GM18499 (cell line): ENCODE measurements at regions not wholly inside any gene's neighbourhood (a gene's known extent, or its start where the extent isn't known, plus 50 kb on each side); places are given as distances from the start of the nearest gene placed in this dataset.

Experiments used
- ATAC-seq: cut with Tn5 transposase; IDR thresholded peaks from one replicate; pipeline ENCODE4 v1.9.1; 2021; ENCODE audit warnings: moderate number of reproducible peaks; ENCODE audit not compliant: insufficient read depth, unreplicated experiment

DNA sequence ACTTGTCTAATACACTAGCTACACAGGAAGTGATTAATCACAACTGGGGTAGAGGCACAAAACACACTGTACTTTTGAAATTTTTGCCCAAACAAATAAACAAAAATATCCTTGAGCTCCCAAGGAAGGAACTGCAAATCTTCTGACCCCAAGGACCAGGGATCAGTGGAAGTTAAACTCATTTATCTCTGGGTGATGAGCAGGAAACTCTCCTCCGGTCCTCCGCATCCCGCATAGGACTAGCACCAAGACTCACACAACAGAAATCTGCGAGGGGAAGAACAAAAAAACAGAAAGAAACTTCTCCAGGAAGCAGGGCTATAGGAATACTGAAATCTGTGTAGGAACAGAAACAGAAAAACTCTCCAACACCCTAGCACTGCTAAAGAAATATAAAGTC lies 650.3 kb downstream of the DCDC2C start:
- ATAC-seq = no peak

DNA sequence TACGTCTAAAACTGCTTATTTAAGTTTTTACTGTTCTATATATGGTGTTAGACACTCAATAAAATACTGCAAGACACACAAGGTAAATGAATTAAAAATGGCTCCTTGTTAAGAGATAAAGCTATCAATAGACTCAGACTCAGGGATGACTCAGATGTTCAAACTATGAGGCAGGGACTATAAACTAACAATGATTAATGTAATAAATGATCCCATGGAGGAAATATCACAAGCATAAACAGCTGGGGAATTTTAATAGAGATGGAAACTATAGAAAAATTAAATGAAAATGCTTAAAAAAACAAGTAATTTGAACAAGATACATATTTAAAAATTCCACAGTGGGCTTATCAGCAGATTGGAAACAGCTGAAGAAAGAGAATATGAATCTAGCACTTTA lies 650.8 kb downstream of the DCDC2C start:
- no peak for ATAC-seq

DNA sequence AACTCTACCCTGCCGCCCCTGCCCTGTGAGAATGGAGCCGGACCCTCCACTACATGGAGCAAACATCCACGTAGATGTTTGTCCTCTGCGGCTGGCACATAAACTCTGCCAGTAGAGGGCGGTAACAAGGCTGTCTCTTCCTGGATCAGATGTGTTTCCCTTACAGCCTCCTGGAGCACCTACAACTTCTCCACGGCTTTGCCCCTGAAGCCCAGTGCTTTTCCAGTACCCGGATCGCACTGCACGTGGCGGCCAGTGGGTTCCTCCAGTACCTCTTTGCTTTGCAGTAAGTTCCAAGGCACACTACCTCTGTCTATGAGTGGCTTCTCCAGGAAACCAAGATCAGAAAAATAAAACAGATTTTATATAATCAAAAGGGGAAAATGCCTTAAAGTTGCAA lies 651.3 kb downstream of the DCDC2C start:
- ATAC-seq = no peak

DNA sequence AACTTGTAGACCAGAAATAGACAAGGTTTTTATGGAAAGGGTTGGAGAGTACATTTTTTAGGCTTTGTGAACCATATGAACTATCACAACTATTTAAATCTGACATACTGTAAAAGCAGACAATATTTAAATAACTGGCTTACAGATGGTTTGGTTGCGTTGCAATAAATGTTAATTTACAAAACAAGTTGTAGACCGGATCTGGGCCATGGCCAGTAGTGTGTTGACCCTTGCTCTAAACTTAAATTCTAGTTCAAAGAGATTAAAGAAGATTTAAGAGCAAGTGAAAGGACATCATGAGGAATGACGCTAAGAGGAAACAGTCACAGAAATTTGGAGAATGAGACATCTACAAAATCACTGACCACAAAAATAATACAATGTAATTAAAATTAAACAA lies 652.7 kb downstream of the DCDC2C start:
- ATAC-seq = no peak

DNA sequence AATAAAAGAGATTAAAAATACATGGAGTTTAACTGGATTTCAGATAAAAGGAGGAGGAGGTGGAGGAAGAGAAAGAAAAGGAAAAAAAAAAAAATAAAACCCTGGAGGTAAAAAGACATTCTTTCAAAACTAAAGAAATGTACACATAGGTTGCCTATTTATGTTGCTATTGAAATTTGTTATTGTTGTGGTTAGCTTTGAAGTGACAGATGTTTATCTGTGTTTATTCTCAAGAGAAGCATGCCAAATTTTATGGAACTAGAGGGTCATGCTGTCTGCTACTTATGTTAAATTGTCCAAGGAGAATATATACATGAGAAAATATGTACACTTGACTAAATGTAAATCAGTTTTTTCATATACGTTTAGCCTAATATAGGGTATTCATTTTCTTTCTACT lies 653.2 kb downstream of the DCDC2C start:
- no peak for ATAC-seq

DNA sequence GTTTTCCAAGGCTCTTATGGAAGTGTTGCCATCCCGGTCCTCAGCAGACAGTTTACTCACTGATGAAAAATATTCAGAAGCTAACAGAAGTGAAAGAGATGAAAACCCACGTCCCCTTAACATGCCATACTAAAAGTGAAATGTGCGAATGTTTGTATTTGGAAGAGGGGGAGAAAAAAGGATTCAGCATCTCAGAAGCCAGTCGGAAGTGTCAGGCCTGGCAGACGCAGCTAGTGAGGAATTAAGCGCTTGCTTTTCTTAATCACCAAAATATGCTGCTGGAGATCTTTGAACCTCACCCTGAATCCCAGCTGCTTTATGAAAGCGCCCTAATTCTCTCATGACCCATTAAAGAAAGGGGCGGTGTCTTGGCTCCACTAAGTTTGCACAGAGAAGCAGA lies 653.7 kb downstream of the DCDC2C start:
- no peak for ATAC-seq

DNA sequence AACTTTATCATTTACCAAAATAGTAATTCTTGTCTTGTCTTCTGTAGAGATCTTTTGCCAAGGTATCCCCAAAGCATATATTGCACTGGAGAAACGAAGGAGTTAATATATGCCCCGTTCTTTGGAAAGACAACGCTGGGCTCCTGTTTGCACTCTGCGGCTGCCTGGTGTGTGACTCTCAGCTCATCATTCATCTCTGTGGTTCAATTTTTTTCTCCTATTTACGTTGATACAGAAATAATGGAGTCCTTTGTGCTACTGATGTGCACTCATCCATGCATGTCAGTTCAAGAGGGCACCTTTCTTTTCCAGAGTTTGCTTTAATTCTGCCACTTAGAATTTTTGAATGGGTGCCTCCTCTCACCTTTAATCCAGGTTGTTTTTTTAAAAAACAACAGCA lies 655.5 kb downstream of the DCDC2C start:
- no peak for ATAC-seq

DNA sequence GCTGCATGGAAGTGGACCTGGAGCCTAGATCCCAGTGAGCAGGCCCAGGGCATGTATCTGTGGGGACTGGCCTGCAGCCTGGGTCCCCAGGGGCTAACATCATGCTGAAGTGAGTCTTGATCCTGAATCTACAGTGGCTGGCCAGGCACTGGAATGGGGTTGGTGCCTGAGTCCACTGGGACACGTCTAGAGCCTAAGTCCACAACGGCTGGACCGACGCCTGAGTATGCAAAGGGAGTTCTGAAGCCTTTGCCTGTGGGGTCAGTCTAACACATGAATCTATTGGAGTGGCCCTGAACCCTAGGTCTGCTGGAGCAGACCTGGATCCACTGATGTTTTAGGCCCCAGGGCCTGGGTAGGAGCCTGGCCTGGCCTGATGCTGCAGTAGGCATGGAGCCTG lies 665.5 kb downstream of the DCDC2C start:
- ATAC-seq = no peak

DNA sequence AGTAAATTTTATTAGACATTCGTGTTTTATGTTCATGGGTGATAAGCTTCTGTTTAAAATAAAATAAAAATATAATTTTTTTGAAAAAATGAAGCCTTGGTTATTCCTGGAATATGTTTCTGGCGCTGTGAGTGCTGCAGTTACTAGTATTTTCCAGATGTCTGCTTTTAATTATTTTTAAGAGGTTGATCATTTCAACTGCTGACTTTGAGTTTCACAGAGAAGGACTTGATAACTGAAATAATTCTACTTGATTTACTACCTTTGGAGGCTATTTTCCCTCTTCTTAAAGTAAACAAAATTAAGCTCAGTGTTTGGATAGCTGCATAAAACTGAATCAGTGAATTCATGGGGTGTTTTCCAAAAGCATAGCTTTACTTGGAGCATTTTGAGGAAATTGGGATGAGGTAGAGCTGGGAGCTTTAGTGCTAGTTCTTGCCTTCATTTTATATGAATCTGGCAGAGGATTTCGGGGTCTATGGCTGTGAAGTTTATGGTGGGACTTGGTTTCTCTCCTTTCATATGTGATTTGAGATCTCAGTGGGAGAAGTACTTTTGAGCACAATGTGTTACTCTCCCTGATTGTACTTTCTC lies 666.5 kb downstream of the DCDC2C start:
- no peak for ATAC-seq

DNA sequence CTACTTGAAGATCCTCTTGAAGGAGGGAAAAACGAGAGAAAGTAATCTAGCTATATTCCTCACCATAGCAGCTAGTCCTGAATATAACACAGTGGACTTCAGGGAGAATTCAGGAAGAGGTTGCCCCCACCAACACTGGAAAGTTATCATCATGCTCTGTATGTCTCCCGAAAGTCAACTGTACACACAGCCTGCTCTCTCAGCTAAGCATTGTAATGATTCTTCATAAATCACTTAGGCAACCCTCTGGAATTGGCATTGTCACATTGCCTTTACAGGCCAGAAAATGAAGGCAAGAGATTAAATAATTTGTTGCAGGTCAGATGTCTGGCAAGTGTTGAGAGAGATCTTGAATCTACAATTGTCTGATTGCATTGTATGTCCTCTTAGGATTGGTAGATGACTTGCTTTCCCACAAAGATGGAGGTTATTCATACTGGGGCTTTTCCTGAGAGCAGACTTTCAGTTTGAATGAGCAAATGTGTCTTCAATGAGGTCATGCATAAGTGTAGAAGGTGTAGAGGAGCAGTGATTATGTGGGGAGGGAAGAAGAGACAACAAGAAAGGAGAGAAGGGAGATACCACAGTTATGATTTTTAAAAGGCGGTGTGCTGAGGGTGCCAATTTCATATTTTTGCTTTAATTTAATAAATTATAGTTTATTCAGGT lies 667.2 kb downstream of the DCDC2C start:
- ATAC-seq = no peak

DNA sequence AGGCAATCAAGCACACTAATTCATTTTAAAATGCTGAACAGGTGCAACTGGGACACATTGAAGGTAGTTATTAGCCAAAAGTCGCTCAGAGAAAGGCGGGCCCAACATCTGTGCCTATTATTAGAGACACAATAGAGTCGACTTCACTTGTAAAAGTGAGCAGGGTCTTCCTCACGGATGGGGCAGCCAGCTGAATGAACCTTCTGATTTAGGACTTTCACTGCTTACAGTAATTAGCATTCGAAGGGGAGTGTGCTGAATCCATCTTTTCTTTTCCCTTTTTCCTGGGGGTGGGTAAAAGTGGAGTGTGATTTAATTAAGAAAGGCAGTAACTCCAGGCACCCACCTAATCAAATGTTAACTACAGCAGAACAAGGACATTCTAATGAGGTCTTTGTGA lies 677.7 kb downstream of the DCDC2C start:
- ATAC-seq = no peak

DNA sequence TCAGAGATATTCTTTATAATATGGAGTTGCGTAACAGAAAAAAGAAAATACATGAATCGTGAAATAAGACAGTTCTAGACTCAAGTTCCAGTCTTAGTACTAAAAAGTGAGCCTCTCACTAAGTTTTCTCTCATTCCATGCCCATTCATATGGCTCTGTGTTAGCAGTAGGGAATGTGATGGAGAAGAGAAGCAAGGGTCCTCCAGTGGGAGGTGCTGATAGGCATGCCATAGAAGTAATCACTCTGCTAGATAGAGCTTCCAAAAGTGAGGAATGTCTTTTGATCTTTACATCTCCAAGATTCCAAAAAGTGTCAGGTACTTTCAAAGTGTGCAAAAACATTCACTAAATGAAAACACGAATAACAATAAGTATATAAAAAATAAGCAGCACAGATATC lies 678.4 kb downstream of the DCDC2C start:
- ATAC-seq = no peak

DNA sequence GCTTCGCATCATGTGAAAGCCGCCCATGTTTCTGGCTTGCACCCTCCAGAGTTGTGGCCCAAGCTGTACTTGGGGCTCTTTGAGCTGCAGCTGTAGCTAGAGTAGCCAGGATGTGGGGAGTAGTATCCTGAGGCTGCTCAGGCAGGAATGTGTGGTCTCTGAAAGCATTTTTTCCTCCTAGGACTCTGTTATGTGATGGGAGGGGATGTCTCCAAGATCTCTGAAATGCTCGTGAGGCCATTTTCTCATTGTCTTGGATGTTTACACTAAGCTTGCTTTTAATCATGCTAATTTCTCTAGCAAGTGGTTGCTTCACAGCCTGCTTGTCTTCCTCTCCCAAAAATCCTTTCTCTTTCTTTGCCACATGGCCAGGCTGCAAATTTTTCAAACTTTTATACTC lies 687.6 kb downstream of the DCDC2C start:
- ATAC-seq = no peak

DNA sequence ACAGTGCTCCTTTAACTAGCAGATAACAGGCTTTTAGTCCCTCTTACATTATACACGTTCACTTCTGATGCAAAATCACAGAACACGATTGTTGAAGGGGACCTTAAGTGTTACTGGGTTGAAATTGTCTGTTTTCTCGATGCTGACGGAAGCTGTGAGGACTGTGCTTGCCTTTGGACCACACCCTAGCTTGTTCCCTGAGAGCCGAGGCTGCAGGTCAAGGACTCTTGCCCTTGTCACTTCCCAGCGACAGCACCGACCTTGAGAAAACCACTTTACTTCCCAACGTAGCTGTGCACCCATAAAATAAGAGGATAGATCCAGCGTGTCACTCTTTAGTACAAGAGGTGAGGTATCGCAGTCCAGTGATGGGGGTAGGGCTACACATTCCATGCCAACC lies 701.0 kb downstream of the DCDC2C start:
- no peak for ATAC-seq

DNA sequence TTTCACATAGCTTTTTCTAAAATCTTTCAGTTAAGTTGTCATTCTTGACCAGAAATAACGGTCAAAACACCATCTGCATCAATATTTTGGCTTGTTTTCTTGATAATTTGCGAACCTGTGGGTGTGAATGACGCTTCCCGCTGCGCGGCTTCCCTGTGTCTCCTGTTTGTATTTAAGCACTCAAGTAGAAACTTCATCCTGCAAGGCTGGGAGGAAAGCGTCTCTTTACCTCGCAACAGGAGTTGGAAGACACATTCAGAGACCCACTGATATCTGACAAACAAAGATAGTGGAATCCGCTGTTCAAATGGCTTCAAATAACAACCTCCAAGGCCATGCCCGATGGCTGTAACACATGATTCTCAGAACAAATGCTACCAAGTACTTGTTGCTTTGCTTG lies 704.9 kb downstream of the DCDC2C start:
- ATAC-seq = no peak

DNA sequence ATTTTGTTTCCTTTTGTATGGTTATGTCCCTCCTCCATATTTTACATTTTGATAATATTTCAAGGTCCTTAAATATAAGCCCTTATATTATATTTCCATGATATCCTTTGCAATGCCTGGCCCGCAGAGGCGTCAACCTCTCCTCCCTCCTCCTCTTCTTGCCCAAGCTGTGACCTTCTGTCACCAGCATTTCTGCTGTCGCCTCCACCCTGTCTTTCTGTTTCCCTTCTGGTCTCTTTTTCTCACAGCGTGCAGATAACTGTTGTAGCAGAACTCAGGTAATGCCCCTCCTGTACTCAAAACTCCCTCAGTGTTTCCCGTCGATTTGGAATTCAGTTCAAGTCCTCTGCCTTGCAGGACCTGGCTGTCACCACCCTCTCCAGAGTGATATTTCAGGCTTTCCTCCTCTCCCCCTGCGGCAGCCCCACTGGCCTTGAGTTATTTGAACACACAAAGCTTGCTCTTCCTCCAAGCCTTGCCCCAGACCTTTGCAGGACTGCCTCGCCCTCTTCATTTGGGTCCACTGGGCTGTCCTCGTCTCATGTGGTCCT lies 709.3 kb downstream of the DCDC2C start:
- no peak for ATAC-seq

DNA sequence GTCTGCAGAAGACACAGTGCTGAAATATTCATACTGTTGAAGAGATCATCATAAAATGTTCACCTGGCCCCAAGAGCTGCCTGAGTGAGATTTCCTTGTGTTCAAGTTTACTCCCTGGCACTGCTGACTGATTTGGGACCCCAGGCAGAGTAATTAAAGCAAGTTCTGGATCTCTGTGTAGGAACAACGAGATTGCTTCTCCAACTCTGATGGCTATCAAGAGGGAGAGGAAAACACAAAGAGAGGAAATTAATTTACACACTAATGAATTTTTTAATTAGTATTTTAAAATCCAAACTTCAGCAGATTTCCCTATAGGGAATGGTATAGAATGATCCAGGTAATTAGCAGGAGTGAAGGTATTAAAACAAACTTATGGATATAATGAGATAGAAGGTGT lies 711.8 kb downstream of the DCDC2C start:
- ATAC-seq = no peak

DNA sequence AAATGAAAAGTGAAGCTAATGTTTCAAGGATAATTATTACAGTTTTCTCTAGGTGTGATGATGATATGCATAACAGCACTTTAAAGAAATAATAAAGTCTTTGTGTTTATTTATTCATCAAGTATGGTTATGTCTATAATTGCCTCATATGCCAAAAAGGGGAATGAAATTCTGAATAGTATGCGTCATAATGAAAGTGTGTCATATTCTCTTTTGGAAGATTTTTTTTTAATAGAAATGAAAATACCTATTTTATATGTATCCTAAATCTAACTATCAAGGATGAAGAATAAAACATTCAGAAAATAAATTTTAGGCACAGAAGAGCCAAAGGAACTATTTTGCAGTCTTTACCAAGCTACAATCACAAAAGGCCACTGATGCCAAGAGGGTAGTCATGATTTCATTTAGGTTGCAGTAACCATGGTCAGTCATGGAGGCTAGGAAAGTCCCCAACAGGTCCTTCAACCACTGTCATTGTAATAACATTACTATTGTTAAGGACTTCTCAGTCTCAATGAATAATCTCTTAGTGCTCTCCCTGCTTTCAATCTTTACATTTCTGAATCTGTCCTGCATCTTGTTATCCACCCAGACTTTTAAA lies 712.5 kb downstream of the DCDC2C start:
- ATAC-seq = no peak

DNA sequence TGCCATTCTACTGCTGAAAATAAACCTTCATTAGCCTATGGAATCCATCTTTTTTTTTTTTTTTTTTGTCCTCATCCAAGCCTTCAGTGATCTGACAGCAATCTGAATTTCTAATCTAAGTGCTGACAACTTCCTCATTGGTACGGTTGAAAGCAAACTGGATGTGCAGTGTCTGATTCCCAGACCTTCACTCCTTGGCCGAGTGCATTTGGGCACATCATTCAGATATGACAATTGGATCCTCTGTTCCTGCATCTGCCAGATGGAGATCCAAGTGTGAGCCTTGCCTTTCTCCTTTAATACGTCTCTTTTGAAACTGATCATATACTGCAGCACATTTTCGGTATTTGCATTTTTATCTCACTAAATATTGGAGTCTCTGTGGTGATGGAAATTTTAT lies 713.1 kb downstream of the DCDC2C start:
- no peak for ATAC-seq

DNA sequence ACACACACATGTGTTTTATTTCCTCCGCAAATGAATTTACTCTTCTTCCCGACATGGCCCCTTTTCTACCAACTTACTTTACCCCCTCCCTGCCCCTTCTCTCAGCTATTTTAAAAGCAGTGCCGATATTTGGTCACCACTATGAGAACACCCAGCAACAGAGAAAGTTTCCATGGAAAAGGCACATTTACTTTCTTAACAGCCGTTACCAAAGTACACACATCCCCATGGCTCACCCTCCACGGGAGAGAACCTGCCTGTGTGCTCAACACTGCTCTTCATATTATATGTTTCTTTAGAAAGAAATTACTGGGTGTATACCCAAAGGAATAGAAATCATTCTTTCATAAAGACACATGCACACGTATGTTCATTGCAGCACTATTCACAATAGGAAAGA lies 714.4 kb downstream of the DCDC2C start:
- ATAC-seq = no peak

DNA sequence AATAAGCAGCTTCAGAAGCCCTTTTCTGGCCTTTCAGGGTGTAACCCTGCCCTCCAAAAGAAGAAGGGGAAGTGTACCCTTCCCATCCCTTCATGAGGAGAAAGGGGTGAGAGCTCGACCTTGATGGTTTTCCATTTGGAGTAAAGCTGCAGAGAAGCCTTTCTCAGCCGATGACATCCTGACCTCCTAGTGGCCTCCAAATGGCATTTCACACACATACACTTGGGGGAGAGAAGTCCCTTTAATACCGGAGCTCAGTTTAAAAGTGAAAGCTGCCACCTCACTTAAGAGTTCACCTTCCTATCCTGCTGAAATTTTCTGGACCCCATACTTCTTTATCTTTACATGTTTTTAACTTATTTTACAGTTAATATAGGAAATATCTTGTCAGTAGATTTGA lies 716.7 kb downstream of the DCDC2C start:
- ATAC-seq = no peak

DNA sequence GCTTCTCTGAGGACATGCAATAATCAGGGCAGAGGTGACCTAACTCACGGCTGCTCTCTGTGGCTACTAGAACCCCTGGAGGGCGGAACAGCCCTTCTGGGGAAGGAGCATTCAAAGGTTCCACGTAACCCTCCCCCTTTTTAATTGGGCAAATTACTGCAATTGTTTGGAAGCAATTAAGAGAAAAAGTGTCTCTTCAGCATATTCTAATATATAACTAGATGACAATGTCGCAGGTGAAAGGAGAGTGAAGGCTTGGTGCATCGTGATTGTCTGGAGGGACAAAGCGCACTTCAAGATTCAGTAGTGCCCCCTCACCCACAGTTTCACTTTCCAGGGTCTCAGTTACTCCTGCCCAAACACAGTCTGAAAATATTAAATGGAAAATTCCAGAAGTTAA lies 720.8 kb downstream of the DCDC2C start:
- ATAC-seq = no peak
